Loucy (cell line): ENCODE measurements at regions not wholly inside any gene's neighbourhood (a gene's known extent, or its start where the extent isn't known, plus 50 kb on each side); places are given as distances from the start of the nearest gene placed in this dataset.

ENCODE experiments used
- CTCF ChIP-seq: fragments of 200-600 bp; sonication (generic); conservative IDR thresholded peaks from 2 replicates; pipeline ENCODE4 v1.5.1; 2014; ENCODE audit warnings: mild to moderate bottlenecking, antibody characterized with exemption, low read length
- EZH2phosphoT487 ChIP-seq: fragments of 200-600 bp; IDR thresholded peaks from 2 replicates; pipeline ENCODE4 v1.6.1; 2018; ENCODE audit warnings: antibody characterized with exemption, mild to moderate bottlenecking, moderate library complexity, borderline replicate concordance

DNA sequence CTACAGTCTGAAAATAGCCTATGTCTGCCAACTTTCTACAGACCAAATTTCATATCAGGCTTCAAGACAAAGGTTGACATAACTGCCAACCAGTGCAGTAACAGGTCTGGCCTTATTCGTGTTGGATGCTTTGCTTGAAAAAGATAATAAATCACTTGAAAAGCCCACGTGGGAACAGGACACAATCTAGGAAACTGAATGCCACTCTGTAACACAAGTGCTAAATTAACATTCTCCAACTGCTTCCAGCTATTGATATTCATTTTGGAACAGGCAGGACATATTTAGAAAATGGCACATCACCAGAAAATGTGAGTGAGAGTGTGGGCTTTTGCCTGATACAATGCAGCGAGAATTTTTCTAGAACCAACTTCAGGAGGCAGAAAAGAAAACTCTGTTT, 165.9 kb upstream of the CCDC150 start:
- TF ChIP-seq CTCF = no peak
- TF ChIP-seq EZH2phosphoT487 = no peak
